Fibroblast of skin of back (primary cell): ENCODE measurements at regions not wholly inside any gene's neighbourhood (a gene's known extent, or its start where the extent isn't known, plus 50 kb on each side); places are given as distances from the start of the nearest gene placed in this dataset.
"Not testable (repeated sequence)": the region's sequence is repeated elsewhere in the genome, so short reads cannot be mapped to it uniquely, and the experiment has no call there.

Experiments used
- DNase-seq: peaks from one replicate; pipeline ENCODE4 v3.0.0-alpha.2; 2013

DNA sequence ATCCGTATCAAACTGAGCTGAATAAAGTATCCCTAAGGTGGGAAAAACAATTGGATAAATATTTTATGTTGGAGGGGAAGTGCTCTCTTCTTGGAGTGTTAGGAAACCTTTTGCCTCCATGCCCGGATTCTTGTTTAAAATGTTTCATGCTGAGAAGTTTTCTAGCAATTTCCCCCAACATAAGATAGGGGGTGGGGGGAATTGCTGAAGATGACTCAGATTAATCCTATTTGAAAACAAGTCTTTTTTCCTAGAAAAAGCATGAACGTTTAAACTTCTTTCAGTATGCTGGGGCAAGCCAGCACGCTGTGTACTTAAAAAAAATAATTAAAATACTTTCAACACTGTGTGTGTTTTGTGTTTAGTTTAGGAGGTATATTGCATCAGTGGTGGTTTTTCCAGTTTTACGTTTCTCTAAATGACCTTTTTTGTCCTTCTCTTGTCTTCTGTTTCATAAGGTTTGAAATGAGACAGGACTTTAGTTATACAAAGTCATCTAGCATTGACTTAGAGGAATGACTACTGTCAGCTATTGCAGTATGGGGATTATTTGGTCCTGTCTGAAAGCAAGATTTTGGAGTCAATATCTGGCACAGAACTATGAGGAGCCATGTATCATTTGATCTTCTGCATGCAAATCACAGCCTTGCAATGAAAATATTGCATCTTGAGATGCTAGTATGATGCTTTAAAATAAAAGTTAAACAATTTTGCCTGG lies 295.9 kb downstream of the GATA3 start:
- DNase-seq, result no peak

DNA sequence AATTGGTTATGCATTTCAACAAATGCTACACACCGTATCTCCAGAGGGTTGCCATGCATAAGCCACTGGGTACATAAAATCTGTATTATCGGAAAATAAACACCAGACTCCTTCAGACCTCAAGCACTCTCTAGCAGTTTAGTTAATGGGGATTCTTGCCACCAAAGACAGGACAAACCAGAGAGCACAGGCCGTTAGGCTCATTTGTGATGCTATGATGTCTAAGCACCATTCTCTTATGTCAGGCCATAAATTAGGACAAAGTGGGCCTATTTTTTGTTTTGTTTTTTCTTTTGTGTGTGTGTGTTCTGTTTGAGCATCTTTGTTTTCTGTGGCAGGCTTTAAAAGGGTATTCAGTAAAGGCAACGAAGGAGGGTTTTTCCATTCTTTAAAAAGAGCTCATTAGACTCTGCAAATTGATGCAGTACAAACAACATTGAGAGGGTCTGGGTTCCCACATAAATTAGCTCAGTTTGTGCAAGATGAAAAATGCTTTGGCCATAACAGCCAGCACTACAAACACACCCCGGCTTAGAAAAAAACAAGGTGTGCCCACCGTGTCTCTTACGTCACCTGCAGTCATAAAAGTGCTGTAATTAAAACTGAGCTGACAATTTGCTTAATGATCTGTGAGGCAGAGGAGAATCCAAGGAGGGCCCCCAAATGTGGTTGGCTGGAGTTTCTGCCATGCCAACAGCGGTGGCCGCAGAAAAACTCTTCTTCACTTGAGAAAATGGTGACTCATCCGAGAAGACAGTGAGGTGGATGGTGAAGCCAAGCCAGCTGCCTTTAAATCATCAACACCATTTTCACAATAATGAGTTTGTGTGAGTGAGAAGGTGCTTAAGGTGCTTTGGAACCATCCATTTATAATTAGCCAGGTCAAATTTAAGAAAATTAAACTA lies 297.9 kb downstream of the GATA3 start:
- no peak for DNase-seq

DNA sequence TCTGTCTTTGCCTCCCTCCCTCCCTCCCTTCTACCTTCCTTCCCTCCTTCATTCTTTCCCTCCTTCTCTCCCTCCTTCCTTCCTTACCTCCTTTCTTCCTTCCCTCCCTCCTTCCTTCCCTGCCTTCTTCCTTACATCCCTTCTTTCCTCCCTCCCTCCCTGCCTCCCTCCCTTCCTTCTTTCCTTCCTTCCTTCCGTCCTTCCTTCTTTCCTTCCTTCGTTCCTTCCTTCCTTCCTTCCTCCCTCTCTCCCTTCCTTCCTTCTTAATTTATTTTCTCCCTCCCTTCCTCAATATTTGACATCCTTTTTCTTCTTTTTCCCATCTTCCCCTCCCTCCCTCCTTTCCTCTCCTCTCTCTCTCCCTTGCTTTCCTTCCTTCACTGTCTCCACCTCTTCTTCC lies 301.8 kb downstream of the GATA3 start:
- no peak for DNase-seq

DNA sequence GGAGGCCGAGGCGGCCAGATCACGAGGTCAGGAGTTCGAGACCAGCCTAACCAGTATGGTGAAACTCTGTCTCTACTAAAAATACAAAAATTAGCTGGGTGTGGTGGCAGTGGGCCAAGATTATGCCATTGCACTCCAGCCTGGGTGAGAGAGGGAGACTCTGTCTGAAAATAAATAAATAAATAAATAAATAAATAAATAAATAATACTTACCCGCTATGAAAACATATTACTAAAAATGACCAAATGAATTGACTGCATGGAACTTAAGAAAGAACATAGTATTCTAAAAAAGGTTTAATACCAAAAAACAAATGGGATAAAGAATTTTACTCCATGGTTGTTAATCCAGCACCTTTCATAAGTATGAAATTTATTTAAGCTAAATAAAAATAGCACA lies 305.0 kb downstream of the GATA3 start:
- no peak for DNase-seq

DNA sequence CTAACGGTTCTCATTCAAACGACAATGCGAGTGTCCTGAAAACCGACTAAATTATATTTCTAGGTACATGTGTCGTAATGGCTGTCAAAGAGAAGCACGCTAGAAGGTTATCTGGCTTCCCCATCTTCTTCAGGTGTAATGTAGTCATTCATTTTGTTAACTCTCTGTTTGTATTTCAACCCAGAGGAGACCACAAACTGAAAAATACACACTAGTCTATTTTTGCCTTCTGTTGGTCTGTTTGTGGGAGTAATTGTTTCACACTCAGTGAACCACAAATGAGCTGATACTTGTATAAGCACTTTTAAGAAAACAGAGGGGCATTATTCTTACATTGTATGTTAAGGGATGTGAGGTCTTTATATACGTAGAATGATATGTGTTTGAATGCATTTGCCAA lies 305.9 kb downstream of the GATA3 start:
- no peak for DNase-seq

DNA sequence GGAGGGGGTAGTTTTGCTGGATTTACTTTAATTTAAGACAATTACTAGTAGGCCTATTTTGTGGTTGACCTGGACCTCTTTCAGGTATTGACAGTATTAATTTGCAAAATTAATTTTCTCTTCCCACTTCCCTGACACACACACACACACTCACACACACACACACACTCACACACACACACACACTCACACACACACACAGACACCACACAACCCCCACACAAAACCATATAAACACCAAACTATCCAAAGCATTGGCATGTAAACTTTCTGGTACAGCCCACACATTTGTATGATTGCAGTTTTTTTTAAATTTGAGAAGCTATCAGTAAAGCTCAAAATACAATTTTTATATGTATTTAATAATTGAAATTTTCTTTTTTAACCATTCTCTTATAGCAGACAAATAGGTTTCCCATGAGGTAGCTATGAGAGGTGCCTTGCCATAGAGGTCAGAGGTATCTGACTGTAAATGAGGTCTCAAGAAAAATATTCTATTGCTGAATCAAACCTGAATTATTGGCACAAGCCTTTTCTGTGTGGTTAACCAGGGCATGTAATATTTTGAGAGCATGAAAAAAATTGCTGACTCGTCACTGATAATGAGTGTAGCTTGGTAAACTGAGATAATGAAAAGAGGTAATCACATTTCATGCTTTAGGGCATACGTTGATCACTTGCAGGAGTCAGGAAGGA lies 306.5 kb downstream of the GATA3 start:
- DNase-seq, result no peak

DNA sequence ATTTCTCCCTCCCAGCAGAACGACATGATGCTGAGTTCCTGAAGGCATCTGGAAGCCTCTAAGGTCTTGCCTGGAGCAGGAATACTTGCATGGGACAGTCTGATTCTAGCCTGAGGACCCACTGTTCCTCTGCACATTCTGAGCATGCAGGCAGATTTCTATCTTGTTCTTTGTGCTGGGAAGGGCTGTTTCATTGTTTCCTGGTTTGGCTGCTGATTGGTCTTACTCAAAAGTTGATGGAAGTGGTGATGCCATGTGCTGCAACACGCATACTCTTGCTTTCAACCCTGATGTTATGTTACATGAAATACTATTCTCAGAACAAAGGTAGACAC lies 307.0 kb downstream of the GATA3 start:
- DNase-seq, result no peak

DNA sequence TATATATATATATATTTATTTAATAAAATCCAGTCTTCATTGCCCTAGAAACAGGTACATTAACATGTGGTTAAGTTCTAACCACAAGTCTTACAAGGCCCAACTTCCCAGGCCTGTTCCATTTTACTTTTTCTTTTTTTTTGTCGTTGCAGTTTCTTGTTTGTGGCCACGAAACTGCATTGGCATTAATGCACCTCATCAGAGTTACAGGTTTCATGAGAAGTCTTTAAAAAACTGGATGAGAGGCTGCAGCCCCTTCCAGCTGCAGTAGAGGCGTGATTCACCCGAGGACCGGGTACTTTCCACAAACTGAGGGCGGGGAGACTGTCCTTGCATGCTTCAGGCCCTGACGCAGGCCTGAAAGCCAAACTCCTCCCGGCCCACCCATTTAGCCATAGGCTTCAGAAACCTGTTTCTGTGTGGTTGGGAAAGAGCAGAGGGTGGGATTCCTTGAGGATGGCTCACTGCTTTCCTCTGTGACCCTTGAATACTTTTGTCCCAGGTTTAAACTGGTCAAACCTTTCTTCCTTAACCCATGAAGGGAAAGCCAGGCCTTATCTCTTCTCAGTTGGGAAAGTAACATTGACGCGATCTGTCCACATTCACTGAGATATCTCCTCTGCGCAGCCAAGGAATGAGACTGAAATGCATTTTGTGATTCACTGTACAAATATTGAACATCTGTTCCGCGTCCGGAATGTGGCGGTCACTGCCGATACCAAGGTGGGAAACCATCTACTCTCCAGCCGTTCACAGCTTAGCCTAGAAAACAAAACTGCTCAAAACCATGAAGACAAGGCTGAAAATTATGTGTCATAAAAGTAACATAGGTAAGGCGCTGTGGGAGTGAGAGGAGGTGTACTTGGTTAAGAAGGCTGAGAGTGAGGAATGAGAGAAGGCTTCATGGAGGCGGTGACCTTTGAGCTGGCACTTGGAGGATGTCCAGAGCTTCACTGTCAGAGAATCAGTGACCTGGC lies 311.7 kb downstream of the GATA3 start:
- no peak for DNase-seq

DNA sequence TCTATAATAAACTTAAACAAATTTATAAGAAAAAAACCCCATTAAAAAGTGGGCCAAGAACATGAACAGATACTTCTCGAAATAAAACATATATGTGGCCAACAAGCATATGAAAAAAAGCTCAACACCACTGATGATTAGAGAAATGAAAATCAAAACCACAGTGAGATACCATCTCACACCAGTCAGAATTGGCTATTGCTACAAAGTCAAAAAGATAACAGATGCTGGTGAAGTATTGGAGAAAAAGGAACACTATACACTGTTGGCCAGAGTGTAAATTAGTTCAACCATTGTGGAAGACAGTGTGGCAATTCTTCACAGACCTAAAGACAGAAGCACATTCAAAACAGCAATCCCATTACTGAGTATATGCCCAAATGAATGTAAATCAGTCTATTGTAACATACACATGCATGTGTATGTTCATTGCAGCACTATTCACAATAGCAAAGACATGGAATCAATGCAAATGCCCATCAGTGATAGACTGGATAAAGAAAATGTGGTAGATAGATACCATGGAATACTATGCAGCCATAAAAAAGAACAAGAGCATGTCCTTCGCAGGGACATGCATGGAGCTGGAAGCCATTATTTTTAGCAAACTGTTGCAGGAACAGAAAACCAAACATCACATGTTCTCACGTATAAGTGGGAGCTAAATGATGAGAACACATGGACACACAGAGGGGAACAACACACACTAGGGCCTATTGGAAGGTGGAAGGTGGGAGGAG lies 313.4 kb downstream of the GATA3 start:
- DNase-seq, result not testable (repeated sequence)

DNA sequence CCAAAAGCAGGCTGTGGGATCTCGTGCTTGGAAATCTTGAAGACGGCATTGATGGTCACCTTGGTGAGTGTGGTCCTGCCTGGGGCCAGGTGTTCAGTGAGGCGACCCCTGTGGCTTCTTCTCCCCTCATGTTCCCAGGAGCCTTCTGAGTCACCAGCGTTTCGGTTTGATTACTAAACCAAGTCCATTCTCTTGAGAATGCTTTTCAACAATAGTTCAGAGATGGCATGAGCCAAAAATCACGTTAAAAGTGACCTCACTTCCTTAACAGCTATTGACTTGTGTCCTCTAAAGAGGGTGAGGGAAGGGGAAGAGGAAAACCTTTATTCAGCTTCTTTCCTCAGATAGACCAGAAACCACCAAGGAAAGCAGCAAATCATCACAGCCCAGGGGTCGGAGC lies 315.2 kb downstream of the GATA3 start:
- no peak for DNase-seq

DNA sequence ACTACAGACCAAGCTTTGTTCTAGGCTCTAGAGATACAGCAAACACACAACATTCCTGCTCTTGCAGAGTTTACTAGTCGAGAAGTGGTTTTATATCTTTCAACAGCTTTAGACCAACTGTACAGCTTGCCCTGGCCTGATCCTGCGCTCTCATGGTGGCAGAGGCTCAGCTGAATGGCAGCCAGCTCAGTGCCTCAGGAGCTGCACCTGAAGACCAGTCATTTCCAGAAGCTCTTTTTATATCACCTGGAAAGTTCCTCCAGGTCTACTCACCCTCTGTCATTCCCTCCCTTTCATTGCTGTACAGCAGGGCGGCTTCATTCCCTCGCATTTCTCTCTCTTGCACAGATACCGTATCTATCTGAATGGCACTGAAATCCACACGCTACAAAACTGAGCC lies 319.8 kb downstream of the GATA3 start:
- DNase-seq, result no peak

DNA sequence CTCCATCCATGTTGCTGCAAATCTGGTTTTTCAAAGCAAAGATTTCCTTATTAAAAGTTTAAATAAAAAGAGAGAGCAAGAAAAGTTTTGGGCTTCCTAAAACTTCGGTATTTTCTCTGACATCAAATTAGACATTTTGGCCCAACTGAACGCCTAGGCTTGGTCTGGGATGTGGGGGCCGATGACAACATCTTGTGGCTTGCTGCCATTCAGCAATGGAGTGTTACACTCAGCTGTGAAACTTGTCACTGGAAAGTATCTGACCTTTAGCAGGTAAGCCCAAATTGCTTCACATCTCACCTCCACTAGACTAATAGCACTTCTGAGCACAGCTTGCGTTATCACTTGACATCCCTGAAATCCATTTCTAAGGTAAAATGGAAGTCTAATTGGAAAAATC lies 320.6 kb downstream of the GATA3 start:
- no peak for DNase-seq

DNA sequence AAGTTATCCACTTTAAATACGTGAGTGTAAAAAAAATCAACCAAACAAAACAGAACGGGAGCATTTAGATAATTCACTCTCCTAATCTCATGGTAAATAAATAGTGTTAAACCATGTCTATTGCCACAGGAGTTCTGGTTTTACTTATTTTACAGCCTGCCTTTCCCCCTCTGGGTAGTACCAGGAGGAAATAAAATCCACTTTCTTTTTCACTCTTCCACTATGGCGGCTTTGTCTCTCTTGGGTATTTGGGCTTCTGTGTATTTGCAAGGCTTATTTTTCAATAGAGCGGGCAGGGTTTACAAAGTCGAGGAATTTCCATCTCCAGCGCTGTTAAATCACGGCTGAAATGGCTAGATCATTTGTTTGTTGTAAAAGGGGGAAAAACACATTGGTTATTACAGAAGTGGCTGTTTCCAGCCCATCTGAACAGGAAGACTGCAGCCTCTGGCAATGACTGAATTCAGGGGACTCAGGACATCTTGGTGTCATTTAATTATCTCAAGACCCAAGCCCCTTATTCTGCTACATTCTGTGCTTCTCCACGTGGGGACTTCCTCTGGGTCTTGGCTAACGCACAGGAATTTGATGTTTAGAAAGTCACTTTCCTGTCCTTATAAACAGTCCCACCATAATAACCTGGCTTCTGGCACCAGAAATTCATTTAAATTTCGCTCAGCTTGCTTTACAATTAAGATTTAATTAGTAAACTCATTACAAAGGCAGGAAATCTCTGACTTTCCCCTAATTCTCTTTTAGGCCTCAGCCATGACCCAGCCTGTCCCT lies 323.9 kb downstream of the GATA3 start:
- no peak for DNase-seq

DNA sequence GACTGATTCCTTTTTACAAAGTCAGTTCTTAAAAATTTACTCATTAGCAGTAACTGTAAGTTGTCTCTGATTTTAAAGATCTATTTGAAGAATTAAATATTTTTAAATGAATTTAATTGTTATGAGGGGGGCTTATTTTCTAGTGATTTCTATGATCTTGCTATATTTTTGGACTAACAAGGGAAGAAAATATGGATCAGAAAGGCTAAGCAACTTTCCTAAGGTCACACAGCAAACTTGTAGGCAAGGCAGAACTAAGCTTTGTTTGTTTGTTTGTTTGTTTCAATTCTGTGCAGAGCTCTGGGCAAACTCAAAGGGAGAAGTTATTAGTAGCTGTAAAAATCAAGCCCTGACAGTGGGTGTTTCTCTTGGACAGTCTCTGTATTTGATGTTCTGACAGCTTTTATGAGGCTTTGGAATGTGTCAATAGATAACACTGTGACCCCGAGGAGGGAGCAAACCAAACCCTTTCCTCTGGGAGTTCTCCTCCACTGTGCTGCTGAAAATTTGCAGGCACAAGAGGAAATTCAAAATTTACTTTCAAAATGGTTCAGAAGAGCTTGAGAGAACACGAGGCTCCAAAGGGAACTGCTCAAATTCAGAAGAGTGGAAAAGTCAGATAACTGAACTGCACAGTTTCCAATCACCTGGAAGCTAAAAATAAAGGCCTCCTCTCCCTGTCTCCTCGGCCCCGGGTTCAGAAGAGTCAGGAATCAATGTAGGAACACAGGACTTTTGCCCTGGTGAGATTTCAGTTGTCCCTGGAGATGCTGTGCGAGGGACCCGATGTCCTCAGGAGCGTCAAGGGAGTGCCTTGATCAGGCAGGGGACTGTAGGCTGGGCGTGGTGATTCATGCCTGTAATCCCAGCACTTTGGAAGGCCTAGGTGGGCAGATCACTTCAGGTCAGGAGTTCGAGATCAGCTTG lies 325.7 kb downstream of the GATA3 start:
- DNase-seq, result no peak

DNA sequence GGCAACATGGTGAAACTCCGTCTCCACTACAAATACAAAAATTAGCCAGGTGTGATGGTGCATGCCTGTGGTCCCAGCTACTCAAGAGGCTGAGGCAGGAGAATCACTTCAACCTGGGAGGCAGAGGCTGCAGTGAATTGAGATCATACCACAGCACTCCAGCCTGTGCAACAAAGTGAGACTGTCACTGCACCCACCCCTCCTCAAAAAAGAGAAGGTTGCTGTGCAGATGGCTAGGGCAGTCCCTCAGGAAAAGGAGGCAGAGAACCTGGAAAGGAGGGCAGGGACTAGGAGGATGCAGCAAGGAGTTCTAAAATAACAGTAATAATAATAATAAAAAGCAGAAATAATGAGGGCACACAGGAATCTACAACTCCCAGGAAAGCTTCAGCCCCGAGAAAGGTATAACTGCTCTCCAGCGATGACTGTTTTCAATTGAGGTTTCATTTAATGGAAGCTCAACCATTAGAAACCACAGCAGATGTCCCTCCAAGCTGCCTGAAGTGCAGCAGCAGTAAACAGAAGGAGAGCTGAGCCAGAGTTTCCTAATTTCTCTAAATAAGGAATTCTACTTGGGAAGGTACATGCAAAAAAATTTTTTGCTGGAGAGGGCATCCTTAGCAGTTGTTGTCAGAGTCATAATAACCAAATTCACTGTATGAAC lies 326.5 kb downstream of the GATA3 start:
- DNase-seq, result no peak

DNA sequence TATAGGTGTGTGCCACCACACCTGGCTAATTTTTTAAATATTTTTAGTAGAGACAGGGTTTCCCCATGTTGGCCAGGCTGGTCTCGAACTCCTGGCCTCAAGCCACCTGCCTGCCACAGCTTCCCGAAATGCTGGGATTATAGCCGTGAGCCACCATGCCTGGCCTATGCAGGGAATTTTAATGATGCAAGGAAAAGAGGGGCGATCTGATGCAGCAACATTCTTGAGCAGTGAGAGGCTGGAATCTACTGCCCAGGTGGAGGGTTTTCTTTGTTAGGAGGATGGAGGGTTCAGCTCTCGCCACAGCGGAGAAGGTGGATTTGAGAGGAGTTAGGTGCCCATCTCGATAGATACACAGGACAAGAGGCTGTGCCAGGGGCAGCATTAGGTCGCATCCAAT lies 332.3 kb downstream of the GATA3 start:
- DNase-seq, result no peak

DNA sequence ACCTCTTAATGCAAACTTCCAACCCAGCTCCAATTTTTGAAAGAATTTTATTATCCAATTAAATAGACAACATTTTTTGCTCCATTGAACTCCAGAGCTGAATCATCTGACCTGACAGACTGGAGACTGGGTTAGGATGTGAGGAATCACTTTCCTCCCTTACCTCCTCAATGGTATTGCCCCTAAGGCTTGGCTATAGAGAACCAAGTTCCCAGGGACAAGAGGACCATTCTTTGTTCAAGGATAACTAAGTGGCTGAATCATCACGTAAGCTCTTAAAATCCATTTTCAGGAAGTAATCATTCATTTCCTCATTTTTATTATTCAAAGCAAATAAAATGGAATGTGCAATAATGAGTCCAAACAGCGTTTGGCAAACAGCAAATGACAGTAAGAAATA lies 335.1 kb downstream of the GATA3 start:
- no peak for DNase-seq

DNA sequence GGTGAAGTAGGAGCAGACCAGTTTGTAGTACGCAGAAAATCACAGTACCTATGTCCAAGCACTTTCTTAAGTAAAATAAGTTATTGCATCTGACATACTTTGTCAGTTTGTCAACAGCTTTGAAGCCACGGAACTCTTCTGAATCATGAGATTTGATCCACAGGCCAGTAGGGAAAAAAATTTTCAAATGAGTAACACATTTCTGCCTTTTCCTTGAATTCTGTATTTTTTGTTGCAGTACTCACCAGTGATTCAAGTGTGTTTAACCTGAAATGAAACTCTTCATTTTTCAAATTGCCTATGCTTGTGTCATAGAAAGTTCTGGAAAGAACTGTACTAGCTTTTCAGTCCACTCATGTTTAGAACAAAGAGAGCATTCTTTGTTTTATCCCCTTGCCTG lies 337.7 kb downstream of the GATA3 start:
- DNase-seq, result peak; percentile 13

DNA sequence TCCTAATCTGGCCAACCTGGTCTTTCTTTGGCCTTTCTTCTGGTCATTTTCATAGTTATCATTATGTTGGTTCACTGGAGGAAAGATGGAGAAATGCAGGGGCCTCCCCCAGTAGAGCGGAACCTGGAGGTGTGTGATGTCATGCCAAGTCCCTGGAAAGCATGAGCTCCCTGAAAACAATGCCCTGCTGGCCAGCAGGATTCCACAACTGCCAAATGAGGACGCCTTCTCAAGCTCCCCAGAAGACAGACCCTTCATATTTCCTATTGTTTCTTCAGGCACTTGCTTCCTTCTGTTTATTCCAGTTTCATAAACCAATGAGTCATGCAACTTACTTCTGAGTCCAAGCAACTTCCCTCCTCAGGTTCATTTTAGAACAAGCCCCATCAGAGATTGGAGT lies 339.0 kb downstream of the GATA3 start:
- no peak for DNase-seq
